GM18498 (cell line): ENCODE measurements at regions not wholly inside any gene's neighbourhood (a gene's known extent, or its start where the extent isn't known, plus 50 kb on each side); places are given as distances from the start of the nearest gene placed in this dataset.
"Not testable (repeated sequence)": the region's sequence is repeated elsewhere in the genome, so short reads cannot be mapped to it uniquely, and the experiment has no call there.

Experiments
- ATAC-seq: cut with Tn5 transposase; IDR thresholded peaks from one replicate; pipeline ENCODE4 v1.9.1; 2021; ENCODE audit warnings: mild to moderate bottlenecking, moderate library complexity; ENCODE audit not compliant: unreplicated experiment

- not testable (repeated sequence) for ATAC-seq
Measured at GRCh38 chr6:147651-148050, 144.6 kb upstream of the DUSP22 start.

- peak; percentile 94 for ATAC-seq
Measured at GRCh38 chr6:148051-148984, 144.0 kb upstream of the DUSP22 start.

- ATAC-seq = not testable (repeated sequence)
Measured at GRCh38 chr6:150147-150546, 142.1 kb upstream of the DUSP22 start.

- not testable (repeated sequence) for ATAC-seq
Measured at GRCh38 chr6:152436-152835, 139.9 kb upstream of the DUSP22 start.

- ATAC-seq = not testable (repeated sequence)
Measured at GRCh38 chr6:153026-153425, 139.3 kb upstream of the DUSP22 start.

- ATAC-seq = not testable (repeated sequence)
Measured at GRCh38 chr6:153867-154266, 138.4 kb upstream of the DUSP22 start.

- not testable (repeated sequence) for ATAC-seq
Measured at GRCh38 chr6:154321-155092, 137.8 kb upstream of the DUSP22 start.

- no peak for ATAC-seq
Measured at GRCh38 chr6:156010-156409, 136.3 kb upstream of the DUSP22 start.

GRCh38 chr6:156441-157140 is 135.7 kb upstream of the DUSP22 start:
- ATAC-seq = not testable (repeated sequence)

- not testable (repeated sequence) for ATAC-seq
Measured at GRCh38 chr6:157176-157575, 135.1 kb upstream of the DUSP22 start.

GRCh38 chr6:161657-162056 is 130.6 kb upstream of the DUSP22 start:
- ATAC-seq = not testable (repeated sequence)

GRCh38 chr6:164720-165119 is 127.6 kb upstream of the DUSP22 start:
- ATAC-seq = no peak

- no peak for ATAC-seq
Measured at GRCh38 chr6:165263-165662, 127.0 kb upstream of the DUSP22 start.

- ATAC-seq = no peak
Measured at GRCh38 chr6:165906-166305, 126.4 kb upstream of the DUSP22 start.

GRCh38 chr6:168865-169455 is 123.3 kb upstream of the DUSP22 start:
- no peak for ATAC-seq

- ATAC-seq = no peak
Measured at GRCh38 chr6:174036-174435, 118.3 kb upstream of the DUSP22 start.

GRCh38 chr6:175680-176079 is 116.6 kb upstream of the DUSP22 start:
- no peak for ATAC-seq

- no peak for ATAC-seq
Measured at GRCh38 chr6:176766-177165, 115.5 kb upstream of the DUSP22 start.

- no peak for ATAC-seq
Measured at GRCh38 chr6:178119-178518, 114.2 kb upstream of the DUSP22 start.

GRCh38 chr6:178929-179328 is 113.4 kb upstream of the DUSP22 start:
- not testable (repeated sequence) for ATAC-seq
